ENCODE measurements at regions not wholly inside any gene's neighbourhood (a gene's known extent, or its start where the extent isn't known, plus 50 kb on each side); places are given as distances from the start of the nearest gene placed in this dataset.

DNA sequence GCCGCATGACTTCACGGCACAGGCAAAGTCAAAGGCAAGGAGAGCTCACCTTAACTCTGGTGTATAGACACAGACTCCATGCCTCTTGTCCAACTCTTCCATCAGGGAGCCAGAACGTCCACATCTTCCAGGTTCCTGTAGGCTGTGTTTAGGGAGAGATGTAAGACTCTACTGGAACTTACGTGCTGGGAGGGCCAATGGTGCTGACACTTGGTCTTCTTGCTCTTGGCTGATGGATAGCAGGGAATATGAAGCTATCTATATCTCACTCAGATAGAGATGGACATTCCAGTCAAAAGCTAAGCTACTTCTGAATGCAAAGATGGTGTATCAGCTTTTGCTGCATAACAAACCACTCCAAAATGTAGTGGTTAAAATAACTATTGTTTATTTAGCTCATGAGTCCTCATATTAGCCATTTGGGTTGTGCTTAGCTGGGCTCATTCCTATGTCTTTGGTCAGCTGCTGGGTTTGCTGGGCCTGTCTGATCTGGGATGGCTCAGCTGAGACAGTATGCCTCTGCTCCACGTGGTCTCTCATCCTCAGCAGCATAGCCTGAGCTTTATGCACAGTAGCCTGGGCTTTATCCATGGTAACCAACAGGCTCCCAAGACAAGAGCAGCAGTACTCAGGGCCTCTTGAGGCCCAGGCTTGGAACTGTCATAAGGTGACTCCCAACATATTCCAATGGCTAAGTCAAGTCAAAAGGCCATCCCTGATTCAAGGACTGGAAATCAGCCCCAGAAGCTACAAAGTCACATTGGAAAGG, 111.6 kb downstream of the SNX5 start:
- Histone ChIP-seq H3K4me1 (ENCODE audit: insufficient read depth, low read length) (no peaks in the 10 kb centered on the region), H2AFZ (ENCODE audit: low read depth, low read length) (no peak overlapping the region), H4K20me1 (ENCODE audit: insufficient read depth, low read length) (no peaks in the 10 kb centered on the region), H3K79me2 (ENCODE audit: insufficient read depth, low read length) (no peaks in the 10 kb centered on the region), H3K27me3 (ENCODE audit: insufficient read depth, low read length) (no peaks in the 10 kb centered on the region), H3K36me3 (ENCODE audit: insufficient read depth, low read length) (no peaks in the 10 kb centered on the region), H3K4me3 (ENCODE audit: insufficient read depth, low read depth, low read length) (no peak overlapping the region), H3K4me2 (ENCODE audit: low read length) (no peak overlapping the region), H3K9ac (ENCODE audit: low read length) (no peak overlapping the region), H3K27ac (ENCODE audit: low read depth, low read length) (no peak overlapping the region), H3K9me3 (ENCODE audit: insufficient read depth, low read depth, low read length) (peaks cover 3% of the 10 kb centered on the region)
- H3K27me3 Mint-ChIP-seq (ENCODE audit: low read depth, unreplicated experiment): peaks cover 23% of the 10 kb centered on the region
- H3K36me3 Mint-ChIP-seq (ENCODE audit: low read depth, unreplicated experiment): no peaks in the 10 kb centered on the region
- FAIRE-seq (no peak), DNase-seq (ENCODE audit: low read depth) (no peak)
- H3K9me3 Mint-ChIP-seq (ENCODE audit: unreplicated experiment): no peaks in the 10 kb centered on the region
- H3K4me1 Mint-ChIP-seq (ENCODE audit: low read depth, unreplicated experiment): no peaks in the 10 kb centered on the region
- TF ChIP-seq EZH2 (IDR thresholded peaks at IDR 0.05; ENCODE audit: insufficient read depth, low read length): no peak
- TF ChIP-seq, protein P1, sequence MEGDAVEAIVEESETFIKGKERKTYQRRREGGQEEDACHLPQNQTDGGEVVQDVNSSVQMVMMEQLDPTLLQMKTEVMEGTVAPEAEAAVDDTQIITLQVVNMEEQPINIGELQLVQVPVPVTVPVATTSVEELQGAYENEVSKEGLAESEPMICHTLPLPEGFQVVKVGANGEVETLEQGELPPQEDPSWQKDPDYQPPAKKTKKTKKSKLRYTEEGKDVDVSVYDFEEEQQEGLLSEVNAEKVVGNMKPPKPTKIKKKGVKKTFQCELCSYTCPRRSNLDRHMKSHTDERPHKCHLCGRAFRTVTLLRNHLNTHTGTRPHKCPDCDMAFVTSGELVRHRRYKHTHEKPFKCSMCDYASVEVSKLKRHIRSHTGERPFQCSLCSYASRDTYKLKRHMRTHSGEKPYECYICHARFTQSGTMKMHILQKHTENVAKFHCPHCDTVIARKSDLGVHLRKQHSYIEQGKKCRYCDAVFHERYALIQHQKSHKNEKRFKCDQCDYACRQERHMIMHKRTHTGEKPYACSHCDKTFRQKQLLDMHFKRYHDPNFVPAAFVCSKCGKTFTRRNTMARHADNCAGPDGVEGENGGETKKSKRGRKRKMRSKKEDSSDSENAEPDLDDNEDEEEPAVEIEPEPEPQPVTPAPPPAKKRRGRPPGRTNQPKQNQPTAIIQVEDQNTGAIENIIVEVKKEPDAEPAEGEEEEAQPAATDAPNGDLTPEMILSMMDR (IDR thresholded peaks at IDR 0.05; ENCODE audit: insufficient read depth, low read depth, low read length): no peak
- H3K27ac Mint-ChIP-seq (ENCODE audit: unreplicated experiment): no peak overlapping the region
- H3K4me3 Mint-ChIP-seq (ENCODE audit: unreplicated experiment): no peak overlapping the region

- Histone ChIP-seq H3K9ac (ENCODE audit: low read length) (no peak overlapping the region), H3K4me2 (ENCODE audit: low read length) (no peak overlapping the region), H3K4me1 (ENCODE audit: insufficient read depth, low read length) (no peaks in the 10 kb centered on the region), H3K79me2 (ENCODE audit: insufficient read depth, low read length) (no peaks in the 10 kb centered on the region), H3K27me3 (ENCODE audit: insufficient read depth, low read length) (no peaks in the 10 kb centered on the region), H3K36me3 (ENCODE audit: insufficient read depth, low read length) (no peaks in the 10 kb centered on the region), H3K4me3 (ENCODE audit: insufficient read depth, low read depth, low read length) (no peak overlapping the region), H3K9me3 (ENCODE audit: insufficient read depth, low read depth, low read length) (peaks cover 3% of the 10 kb centered on the region), H4K20me1 (ENCODE audit: insufficient read depth, low read length) (no peaks in the 10 kb centered on the region), H3K27ac (ENCODE audit: low read depth, low read length) (no peak overlapping the region), H2AFZ (ENCODE audit: low read depth, low read length) (no peak overlapping the region)
- H3K4me1 Mint-ChIP-seq (ENCODE audit: low read depth, unreplicated experiment): no peaks in the 10 kb centered on the region
- DNase-seq (ENCODE audit: low read depth) (no peak), FAIRE-seq (no peak)
- no peaks in the 10 kb centered on the region for H3K9me3 Mint-ChIP-seq (ENCODE audit: unreplicated experiment)
- H3K27me3 Mint-ChIP-seq (ENCODE audit: low read depth, unreplicated experiment): peaks cover 14% of the 10 kb centered on the region
- no peaks in the 10 kb centered on the region for H3K36me3 Mint-ChIP-seq (ENCODE audit: low read depth, unreplicated experiment)
- H3K4me3 Mint-ChIP-seq (ENCODE audit: unreplicated experiment): no peak overlapping the region
- H3K27ac Mint-ChIP-seq (ENCODE audit: unreplicated experiment): no peak overlapping the region
- no peak for TF ChIP-seq EZH2 (IDR thresholded peaks at IDR 0.05; ENCODE audit: insufficient read depth, low read length)
- TF ChIP-seq, protein P1 (IDR thresholded peaks at IDR 0.05; ENCODE audit: insufficient read depth, low read depth, low read length): no peak
These were observed 112.5 kb downstream of the SNX5 start for GRCh38 chr20:17856024-17856564.
